GM18499 (cell line): ENCODE measurements at regions not wholly inside any gene's neighbourhood (a gene's known extent, or its start where the extent isn't known, plus 50 kb on each side); places are given as distances from the start of the nearest gene placed in this dataset.

Source experiments
- ATAC-seq: cut with Tn5 transposase; IDR thresholded peaks from one replicate; pipeline ENCODE4 v1.9.1; 2021; ENCODE audit warnings: moderate number of reproducible peaks; ENCODE audit not compliant: insufficient read depth, unreplicated experiment

GRCh38 chr13:104014803-104015645, 948.8 kb upstream of the SLC10A2 start:
- no peak for ATAC-seq

GRCh38 chr13:104011505-104012241, 945.5 kb upstream of the SLC10A2 start:
- no peak for ATAC-seq

- no peak for ATAC-seq
Observed at GRCh38 chr13:104008541-104009435, 942.6 kb upstream of the SLC10A2 start.

- ATAC-seq: no peak
Observed at GRCh38 chr13:104008075-104008474, 941.9 kb upstream of the SLC10A2 start.

- ATAC-seq: no peak
Observed at GRCh38 chr13:104006625-104007075, 940.4 kb upstream of the SLC10A2 start.

- no peak for ATAC-seq
Observed at GRCh38 chr13:104004572-104004971, 938.4 kb upstream of the SLC10A2 start.

- ATAC-seq: no peak
Observed at GRCh38 chr13:104002216-104002615, 936.0 kb upstream of the SLC10A2 start.

- no peak for ATAC-seq
Observed at GRCh38 chr13:104001766-104002165, 935.5 kb upstream of the SLC10A2 start.

- no peak for ATAC-seq
Observed at GRCh38 chr13:103996733-103997132, 930.5 kb upstream of the SLC10A2 start.

GRCh38 chr13:103983948-103984347, 917.7 kb upstream of the SLC10A2 start:
- ATAC-seq: no peak

GRCh38 chr13:103976371-103976770, 910.2 kb upstream of the SLC10A2 start:
- ATAC-seq: no peak

GRCh38 chr13:103973740-103974139, 907.5 kb upstream of the SLC10A2 start:
- no peak for ATAC-seq

- ATAC-seq: no peak
Observed at GRCh38 chr13:103969520-103970050, 903.4 kb upstream of the SLC10A2 start.

GRCh38 chr13:103965506-103966243, 899.5 kb upstream of the SLC10A2 start:
- no peak for ATAC-seq

GRCh38 chr13:103961784-103962183, 895.6 kb upstream of the SLC10A2 start:
- no peak for ATAC-seq

GRCh38 chr13:103961129-103961528, 894.9 kb upstream of the SLC10A2 start:
- ATAC-seq: no peak

- ATAC-seq: no peak
Observed at GRCh38 chr13:103960001-103960400, 893.8 kb upstream of the SLC10A2 start.

- ATAC-seq: no peak
Observed at GRCh38 chr13:103958691-103959090, 892.5 kb upstream of the SLC10A2 start.

- no peak for ATAC-seq
Observed at GRCh38 chr13:103957939-103958338, 891.7 kb upstream of the SLC10A2 start.

- no peak for ATAC-seq
Observed at GRCh38 chr13:103953859-103954258, 887.6 kb upstream of the SLC10A2 start.
